ENCODE measurements at regions not wholly inside any gene's neighbourhood (a gene's known extent, or its start where the extent isn't known, plus 50 kb on each side); places are given as distances from the start of the nearest gene placed in this dataset.

DNA sequence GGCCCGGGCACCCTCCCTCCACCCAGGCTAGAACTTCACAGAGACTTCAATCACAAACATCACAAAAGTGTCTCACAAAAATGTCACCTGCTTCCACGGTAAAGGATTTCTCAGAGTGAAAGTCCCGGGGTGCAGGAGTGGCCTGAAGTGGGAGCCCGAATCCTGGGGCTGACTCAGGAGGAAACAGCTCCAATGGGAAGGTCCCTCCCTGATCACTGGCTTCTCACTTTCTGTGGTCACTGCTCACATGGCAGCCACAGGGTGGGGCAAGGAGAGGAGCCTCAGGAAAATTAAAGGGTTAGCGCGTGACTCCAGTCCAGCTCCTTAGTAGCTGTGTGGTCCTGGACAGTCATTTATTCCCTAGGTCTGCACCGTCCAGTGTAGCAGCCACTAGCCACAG is 564.5 kb upstream of the B3GAT1 start:
- TF ChIP-seq, protein P1, sequence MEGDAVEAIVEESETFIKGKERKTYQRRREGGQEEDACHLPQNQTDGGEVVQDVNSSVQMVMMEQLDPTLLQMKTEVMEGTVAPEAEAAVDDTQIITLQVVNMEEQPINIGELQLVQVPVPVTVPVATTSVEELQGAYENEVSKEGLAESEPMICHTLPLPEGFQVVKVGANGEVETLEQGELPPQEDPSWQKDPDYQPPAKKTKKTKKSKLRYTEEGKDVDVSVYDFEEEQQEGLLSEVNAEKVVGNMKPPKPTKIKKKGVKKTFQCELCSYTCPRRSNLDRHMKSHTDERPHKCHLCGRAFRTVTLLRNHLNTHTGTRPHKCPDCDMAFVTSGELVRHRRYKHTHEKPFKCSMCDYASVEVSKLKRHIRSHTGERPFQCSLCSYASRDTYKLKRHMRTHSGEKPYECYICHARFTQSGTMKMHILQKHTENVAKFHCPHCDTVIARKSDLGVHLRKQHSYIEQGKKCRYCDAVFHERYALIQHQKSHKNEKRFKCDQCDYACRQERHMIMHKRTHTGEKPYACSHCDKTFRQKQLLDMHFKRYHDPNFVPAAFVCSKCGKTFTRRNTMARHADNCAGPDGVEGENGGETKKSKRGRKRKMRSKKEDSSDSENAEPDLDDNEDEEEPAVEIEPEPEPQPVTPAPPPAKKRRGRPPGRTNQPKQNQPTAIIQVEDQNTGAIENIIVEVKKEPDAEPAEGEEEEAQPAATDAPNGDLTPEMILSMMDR (IDR thresholded peaks at IDR 0.05) = no peak
- no peak for TF ChIP-seq POLR2A (IDR thresholded peaks at IDR 0.05)

All from adrenal gland (tissue), 5 donors.